BJ (cell line): ENCODE measurements at regions not wholly inside any gene's neighbourhood (a gene's known extent, or its start where the extent isn't known, plus 50 kb on each side); places are given as distances from the start of the nearest gene placed in this dataset.

Experiments used
- CTCF ChIA-PET: fragments of 350-600 bp; formaldehyde crosslinking; extraction: SDS; loops from one replicate; lab custom pipeline; 2021; ENCODE audit warnings: antibody characterized with exemption, inconsistent platforms; lab: Yijun Ruan, JAX
- POLR2A ChIA-PET: fragments of 300-600 bp; sonication (Branson Sonifier 250); formaldehyde crosslinking; extraction: SDS; loops from one replicate; lab custom pipeline; 2021; ENCODE audit warnings: antibody characterized with exemption; lab: Charles Lee
- DNase-seq: peaks from one replicate; pipeline ENCODE4 v3.0.0-alpha.2; 2011; ENCODE audit warnings: low read depth
- H3K27me3 ChIP-seq: 2 replicates; pipeline ENCODE4 v1.6.0; 2011; ENCODE audit warnings: low read length; ENCODE audit not compliant: control insufficient read depth, insufficient read depth
- H3K36me3 ChIP-seq: 2 replicates; pipeline ENCODE4 v1.5.1; 2011; ENCODE audit warnings: low read length; ENCODE audit not compliant: control insufficient read depth, insufficient read depth
- H3K4me3 ChIP-seq: 2 replicates; pipeline ENCODE4 v1.5.1; 2011; ENCODE audit warnings: low read depth, mild to moderate bottlenecking, control low read depth, low read length
- CTCF ChIP-seq: IDR thresholded peaks from 2 replicates; pipeline ENCODE4 v1.5.1; 2011; ENCODE audit warnings: low read depth, mild to moderate bottlenecking, control low read depth, inconsistent platforms, low read length, moderate library complexity; ENCODE audit not compliant: insufficient read depth

DNA sequence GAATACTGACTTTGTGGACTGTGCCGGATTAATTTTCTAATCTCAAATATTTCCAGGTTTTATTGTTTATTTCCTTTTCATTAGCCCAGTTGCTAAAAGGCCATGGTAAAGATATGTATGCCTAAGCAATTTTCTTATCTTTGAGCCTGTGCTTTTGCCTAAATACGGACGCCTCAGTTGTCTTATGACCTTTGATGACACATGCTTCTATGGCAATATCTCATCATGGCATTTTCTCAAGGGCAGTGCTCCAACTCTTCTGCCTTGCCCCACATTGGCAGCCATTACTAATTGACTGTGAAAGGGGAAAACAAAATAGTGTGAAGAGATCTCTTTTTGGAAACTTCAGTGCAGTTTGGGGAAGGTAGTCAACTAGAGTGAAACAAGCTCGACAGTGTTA, 809.6 kb upstream of the NR2F2 start:
- no peak for TF ChIP-seq CTCF
- CTCF ChIA-PET, result no interaction called here
- DNase-seq, result no peak
- POLR2A ChIA-PET, result no interaction called here
- Histone ChIP-seq H3K27me3 (no peaks in the 10 kb centered on the region), H3K4me3 (no peak overlapping the region), H3K36me3 (no peaks in the 10 kb centered on the region)

- Histone ChIP-seq H3K4me3 (no peak overlapping the region), H3K27me3 (no peaks in the 10 kb centered on the region), H3K36me3 (no peaks in the 10 kb centered on the region)
- DNase-seq, result no peak
- ChIA-PET CTCF (no interaction called here), POLR2A (no interaction called here)
- TF ChIP-seq CTCF, result no peak
Observed at GRCh38 chr15:95522533-95522932, 808.0 kb upstream of the NR2F2 start.

- Histone ChIP-seq H3K27me3 (no peaks in the 10 kb centered on the region), H3K36me3 (no peaks in the 10 kb centered on the region), H3K4me3 (no peak overlapping the region)
- no peak for TF ChIP-seq CTCF
- ChIA-PET POLR2A (no interaction called here), CTCF (interaction anchor here (0.9 kb wide), 1 partner anchor 46 kb away, joined by 3 read pairs; no protein-coding TSS in a partner anchor)
- no peak for DNase-seq
Observed at GRCh38 chr15:95528920-95529319, 801.6 kb upstream of the NR2F2 start.

DNA sequence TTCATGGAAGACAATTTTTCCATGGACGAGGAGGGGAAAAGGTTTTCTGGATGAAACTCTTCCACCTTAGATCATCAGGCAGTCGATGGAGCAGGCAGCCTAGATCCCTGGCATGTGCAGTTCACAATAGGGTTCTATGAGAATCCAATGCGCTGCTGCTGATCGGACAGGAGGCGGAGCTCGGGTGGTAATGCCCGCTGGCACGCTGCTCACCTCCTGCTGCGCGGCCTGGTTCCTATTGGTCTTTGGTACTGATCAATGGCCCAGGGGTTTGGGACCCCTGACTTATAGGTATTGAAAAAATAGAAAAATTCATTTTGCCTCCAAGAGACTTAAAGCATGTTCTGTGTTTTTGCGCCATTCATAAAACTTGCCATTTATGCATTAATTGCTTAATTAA, 793.9 kb upstream of the NR2F2 start:
- Histone ChIP-seq H3K4me3 (no peak overlapping the region), H3K36me3 (no peaks in the 10 kb centered on the region), H3K27me3 (no peaks in the 10 kb centered on the region)
- POLR2A ChIA-PET, result no interaction called here
- CTCF ChIA-PET, result no interaction called here
- no peak for TF ChIP-seq CTCF
- no peak for DNase-seq

DNA sequence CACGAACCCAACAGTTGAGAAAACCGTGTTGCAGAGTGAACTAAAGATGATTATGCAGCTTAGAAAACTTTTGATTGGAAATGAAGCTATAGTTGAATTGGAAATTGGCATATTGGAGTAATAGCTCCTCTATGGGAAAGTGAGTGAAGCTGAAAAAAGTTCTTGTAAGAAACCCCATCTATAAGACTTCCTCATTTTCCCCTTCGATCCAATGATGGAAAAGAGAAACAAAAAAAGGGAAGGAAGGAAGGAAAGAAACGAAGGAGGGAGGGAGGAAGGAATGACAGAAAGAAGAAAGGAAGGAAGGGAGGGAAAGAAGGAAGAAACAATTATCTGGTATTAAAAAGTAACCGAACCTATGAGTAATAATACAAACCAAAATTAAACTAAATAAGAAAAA, 791.8 kb upstream of the NR2F2 start:
- Histone ChIP-seq H3K27me3 (no peaks in the 10 kb centered on the region), H3K4me3 (no peak overlapping the region), H3K36me3 (no peaks in the 10 kb centered on the region)
- ChIA-PET CTCF (no interaction called here), POLR2A (no interaction called here)
- no peak for TF ChIP-seq CTCF
- no peak for DNase-seq
